ENCODE measurements at regions not wholly inside any gene's neighbourhood (a gene's known extent, or its start where the extent isn't known, plus 50 kb on each side); places are given as distances from the start of the nearest gene placed in this dataset.
"Not testable (repeated sequence)": the region's sequence is repeated elsewhere in the genome, so short reads cannot be mapped to it uniquely, and the experiment has no call there.

GRCh38 chr12:131432532-131433260 is 278.2 kb upstream of the SFSWAP start:
- intact Hi-C loops (cut with micrococcal nuclease) = no loop called here

GRCh38 chr12:131434208-131435125 is 276.4 kb upstream of the SFSWAP start:
- intact Hi-C loops (cut with micrococcal nuclease) = no loop called here

- intact Hi-C loops (cut with micrococcal nuclease) = no loop called here
These were observed 273.8 kb upstream of the SFSWAP start for GRCh38 chr12:131436922-131437705.

GRCh38 chr12:131437706-131438492 is 273.0 kb upstream of the SFSWAP start:
- intact Hi-C loops (cut with micrococcal nuclease) = no loop called here

GRCh38 chr12:131438493-131438835 is 272.4 kb upstream of the SFSWAP start:
- intact Hi-C loops (cut with micrococcal nuclease) = not testable (repeated sequence)

GRCh38 chr12:131438881-131439280 is 272.0 kb upstream of the SFSWAP start:
- intact Hi-C loops (cut with micrococcal nuclease) = no loop called here

- intact Hi-C loops (cut with micrococcal nuclease) = not testable (repeated sequence)
These were observed 271.1 kb upstream of the SFSWAP start for GRCh38 chr12:131439752-131440151.

- intact Hi-C loops (cut with micrococcal nuclease) = not testable (repeated sequence)
These were observed 270.5 kb upstream of the SFSWAP start for GRCh38 chr12:131440209-131441059.

- intact Hi-C loops (cut with micrococcal nuclease) = no loop called here
These were observed 269.9 kb upstream of the SFSWAP start for GRCh38 chr12:131441060-131441396.

GRCh38 chr12:131441638-131442336 is 269.1 kb upstream of the SFSWAP start:
- intact Hi-C loops (cut with micrococcal nuclease) = no loop called here

- intact Hi-C loops (cut with micrococcal nuclease) = no loop called here
These were observed 268.5 kb upstream of the SFSWAP start for GRCh38 chr12:131442337-131442918.

- intact Hi-C loops (cut with micrococcal nuclease) = no loop called here
These were observed 267.6 kb upstream of the SFSWAP start for GRCh38 chr12:131443019-131444000.

- intact Hi-C loops (cut with micrococcal nuclease) = no loop called here
These were observed 266.4 kb upstream of the SFSWAP start for GRCh38 chr12:131444220-131445164.

- intact Hi-C loops (cut with micrococcal nuclease) = no loop called here
These were observed 265.6 kb upstream of the SFSWAP start for GRCh38 chr12:131445184-131445774.

GRCh38 chr12:131445795-131446194 is 265.1 kb upstream of the SFSWAP start:
- intact Hi-C loops (cut with micrococcal nuclease) = no loop called here

GRCh38 chr12:131447636-131448035 is 263.3 kb upstream of the SFSWAP start:
- intact Hi-C loops (cut with micrococcal nuclease) = not testable (repeated sequence)

All from T-helper 1 cell treated with Interleukin-12 subunit alpha and Interleukin-12 subunit beta and Interleukin-4 antibody, amounts not matched to agents 30 ng/mL and 1 ng/mL, for 36 hours (primary cell).